HG02642 (cell line): ENCODE measurements at regions not wholly inside any gene's neighbourhood (a gene's known extent, or its start where the extent isn't known, plus 50 kb on each side); places are given as distances from the start of the nearest gene placed in this dataset.

Experiments used
- ATAC-seq: cut with Tn5 transposase; IDR thresholded peaks from one replicate; pipeline ENCODE4 v1.9.1; 2021; ENCODE audit warnings: mild to moderate bottlenecking; ENCODE audit not compliant: unreplicated experiment, poor library complexity

DNA sequence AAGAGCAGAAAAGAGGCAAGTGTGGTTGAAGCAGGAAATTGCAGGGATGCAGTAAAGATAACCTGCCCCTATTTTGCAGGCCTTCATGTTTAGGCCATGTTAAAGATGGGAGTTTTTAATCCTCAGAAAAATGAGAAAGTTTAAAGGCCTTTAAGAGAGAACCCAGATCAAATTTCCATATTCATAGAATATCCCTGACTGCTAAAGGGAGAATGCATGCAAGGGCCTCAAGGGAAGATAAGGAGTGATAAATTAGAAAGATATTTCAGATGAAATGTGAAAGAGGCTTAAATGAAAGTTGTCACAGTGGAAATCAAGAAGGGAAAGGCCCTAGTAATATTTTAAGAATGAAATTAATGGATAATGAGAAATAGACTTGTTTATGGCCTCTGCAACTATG, 292.1 kb downstream of the SATB1 start:
- ATAC-seq = no peak

DNA sequence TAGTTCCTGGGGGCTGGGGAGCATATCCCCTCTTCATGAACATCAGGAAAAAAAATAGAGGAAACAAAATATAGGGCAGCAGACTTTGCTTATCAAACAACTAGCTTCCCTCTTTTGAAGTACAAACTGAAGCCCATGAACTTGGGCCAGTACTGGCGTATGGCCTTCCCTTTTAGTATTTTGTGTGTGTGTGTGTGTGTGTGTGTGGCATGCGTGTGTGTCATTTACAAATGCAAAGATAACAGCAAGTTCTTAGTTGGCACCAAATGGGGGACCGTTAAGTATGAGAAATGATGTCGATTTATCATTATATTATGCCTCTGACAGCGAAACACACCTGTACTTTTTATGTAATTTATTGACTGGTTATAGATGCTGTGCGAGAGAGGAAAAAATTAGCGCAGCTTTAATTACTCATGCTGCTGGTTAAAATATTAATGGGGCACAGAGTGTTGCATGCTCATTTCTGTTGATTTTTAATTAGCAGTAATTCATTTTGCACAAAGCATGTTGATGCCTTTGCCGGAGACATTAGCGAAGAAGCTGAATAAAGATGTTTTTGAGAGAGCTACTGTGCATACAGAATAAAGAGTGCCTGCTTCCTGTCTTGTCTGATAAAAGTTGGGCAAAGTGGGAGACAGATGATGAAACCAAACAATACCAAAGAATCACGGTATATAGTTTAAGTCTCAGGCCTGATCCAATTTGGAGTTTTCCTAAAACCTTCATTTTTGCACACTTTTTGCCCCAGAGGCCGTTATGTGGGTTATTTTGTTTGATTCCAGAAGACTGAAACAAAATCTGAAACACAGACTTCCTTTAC, 297.1 kb downstream of the SATB1 start:
- ATAC-seq = peak; percentile 8

DNA sequence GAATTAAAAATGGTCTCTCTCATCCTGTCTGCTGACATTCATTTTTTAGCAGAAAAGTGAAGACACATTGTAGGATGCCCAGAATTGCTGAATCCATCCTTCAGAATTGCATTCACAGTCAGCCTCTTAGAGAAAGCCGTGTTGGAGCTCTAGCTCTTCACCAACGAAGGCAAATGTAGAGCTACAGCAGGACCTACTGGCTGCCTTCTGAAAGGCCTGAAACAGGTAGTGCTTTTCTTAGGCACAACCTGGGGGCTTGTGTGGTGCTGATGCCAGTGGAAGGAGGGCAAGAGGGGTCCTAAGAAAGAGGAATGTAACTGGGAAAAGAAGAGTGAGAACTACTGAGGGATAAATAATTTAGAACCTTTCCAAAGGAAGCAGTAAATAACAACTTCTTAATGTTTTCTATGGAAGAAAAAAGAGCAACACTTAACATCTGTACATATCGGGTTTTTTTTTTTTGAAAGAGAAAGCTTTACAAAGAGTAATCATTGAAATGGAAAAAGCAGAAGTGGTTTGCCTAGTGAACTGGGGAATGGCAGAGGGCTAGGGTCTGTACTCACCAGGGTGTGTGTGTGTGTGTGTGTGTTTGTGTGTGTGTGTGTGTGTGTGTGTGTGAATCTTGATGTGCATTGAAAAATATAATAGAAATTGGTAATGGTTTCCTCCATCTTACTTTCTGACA, 297.8 kb downstream of the SATB1 start:
- peak; percentile 94 for ATAC-seq

DNA sequence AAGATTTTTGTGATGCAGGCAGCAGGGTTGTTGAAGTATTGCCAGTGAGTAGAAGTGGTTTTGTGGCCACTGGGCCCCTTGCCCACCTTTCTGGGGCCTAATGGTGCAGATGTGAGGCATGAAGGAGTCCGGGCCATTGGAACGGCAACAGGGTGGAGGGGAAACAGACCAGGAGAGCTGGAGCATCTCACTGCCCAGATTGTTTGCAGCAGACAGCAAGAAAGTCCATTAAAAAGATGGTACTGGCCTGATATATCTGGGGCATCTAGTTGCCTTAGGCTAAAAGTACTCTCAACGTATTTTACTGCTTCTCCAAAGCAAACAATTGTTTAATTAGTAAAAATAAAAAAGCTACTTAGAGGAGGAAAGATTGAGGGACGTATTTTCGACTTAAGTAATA, 298.4 kb downstream of the SATB1 start:
- ATAC-seq = no peak

GRCh38 chr3:18124501-18124900, 300.6 kb downstream of the SATB1 start:
- ATAC-seq = no peak

- no peak for ATAC-seq
Measured at GRCh38 chr3:18122264-18122663, 302.9 kb downstream of the SATB1 start.

DNA sequence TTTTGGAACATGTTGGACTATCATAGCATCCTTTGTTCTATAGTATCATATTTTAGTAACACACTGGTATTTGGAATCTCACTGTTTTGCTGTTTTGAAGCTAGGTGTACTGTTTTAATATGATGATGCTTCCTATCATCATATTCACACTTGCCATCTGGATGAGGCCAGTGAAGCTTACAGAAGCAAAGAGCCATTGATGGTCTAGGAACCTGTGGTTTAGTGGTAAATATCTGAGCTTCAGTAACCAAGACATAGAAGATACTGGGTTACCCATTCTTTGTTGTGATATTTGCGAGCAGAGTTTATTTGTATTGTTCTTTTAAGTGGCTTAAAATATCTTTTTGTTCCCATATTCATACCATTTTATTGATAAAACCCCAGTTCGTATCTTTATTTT, 304.1 kb downstream of the SATB1 start:
- ATAC-seq = no peak

DNA sequence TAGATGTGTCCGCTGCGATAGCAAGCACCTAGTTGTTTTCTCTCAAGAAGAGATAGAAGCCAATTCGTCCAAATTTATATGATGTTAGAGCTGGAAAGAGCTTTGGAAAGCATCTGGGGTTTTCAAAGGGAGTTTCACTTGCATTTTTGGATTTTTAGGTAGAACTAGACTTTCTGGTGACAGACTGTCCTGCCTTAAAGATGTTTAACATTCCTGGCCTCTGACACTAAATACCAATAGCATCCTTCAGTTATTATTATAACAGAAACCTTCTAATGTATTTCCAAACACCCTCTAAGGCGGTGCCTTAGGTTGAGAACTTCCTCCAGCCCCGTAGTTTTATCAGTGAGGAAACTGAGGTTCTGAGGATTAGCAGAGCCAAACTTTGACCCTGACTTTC, 305.3 kb downstream of the SATB1 start:
- no peak for ATAC-seq

GRCh38 chr3:18114894-18115293, 310.2 kb downstream of the SATB1 start:
- no peak for ATAC-seq

GRCh38 chr3:18113417-18113816, 311.7 kb downstream of the SATB1 start:
- no peak for ATAC-seq

DNA sequence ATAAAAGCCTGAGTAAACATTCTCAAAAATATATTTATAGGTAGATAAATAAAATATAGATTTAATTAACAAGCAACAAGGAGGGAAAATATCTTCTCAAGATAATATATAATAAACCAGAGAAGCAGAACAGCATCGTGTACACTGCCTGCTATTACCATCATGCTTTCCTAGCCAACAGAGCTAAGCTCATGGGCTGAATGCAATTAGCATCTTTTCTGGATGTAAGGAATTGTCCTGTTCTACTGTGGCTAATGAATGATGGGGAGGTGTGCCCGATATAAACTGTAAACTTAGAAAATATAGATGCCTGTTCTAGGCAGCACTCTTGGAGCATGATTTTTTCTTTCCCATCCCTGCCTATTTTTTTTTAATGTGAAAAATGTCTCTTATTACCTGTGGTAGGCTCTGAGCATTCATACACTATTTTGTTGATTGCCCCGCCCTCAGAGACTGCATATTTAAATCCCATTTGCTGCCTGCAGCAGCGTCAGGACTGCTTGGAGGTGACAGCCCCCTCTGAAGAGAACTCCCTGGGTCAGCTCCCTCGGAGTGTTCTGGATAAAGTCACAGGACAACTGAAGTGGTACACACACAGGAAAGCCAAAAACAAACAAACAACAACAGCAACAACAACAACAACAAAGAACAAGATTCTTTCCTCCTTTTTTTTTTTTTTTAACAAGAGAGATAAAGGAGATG, 312.3 kb downstream of the SATB1 start:
- no peak for ATAC-seq

GRCh38 chr3:18111796-18112232, 313.3 kb downstream of the SATB1 start:
- peak; percentile 89 for ATAC-seq

DNA sequence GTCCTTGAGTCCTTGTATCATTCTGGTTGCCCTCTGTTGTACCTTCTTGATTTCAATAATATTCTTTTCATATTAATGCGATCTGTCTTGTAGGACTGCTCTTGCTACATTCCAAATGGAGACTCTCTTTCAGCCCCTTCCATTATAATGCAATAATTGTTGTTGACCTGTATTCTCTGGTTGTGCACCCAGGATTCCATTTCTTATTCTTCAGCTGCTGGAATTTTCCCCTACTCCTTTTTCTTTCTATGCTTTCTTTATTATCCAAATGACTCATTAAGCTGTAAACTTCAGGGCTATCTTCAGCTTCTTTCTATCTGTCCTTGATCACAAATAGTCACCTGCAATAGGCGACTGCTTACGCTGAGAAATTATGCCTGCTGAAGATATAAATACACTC, 321.5 kb downstream of the SATB1 start:
- ATAC-seq = no peak

DNA sequence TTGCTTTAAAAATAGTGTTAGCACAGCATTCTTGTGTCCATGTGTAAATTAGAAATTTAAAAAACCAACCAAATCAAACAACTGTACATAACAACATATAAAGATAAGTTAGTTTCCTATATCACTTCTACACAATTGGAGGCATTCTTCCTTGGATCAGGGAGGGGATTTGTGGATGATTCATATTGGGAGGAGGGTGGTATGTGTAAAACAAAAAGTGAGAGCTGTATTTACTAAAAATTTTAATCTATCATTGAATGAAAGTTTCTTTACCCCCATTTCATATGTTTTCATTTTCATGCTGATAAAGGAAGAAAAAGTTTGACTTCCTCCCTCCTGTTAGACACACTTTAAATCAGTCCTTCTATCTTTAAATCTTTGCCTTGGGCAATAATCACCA, 325.0 kb downstream of the SATB1 start:
- no peak for ATAC-seq

- no peak for ATAC-seq
Measured at GRCh38 chr3:18099611-18100010, 325.5 kb downstream of the SATB1 start.

GRCh38 chr3:18098960-18099587, 326.1 kb downstream of the SATB1 start:
- no peak for ATAC-seq

DNA sequence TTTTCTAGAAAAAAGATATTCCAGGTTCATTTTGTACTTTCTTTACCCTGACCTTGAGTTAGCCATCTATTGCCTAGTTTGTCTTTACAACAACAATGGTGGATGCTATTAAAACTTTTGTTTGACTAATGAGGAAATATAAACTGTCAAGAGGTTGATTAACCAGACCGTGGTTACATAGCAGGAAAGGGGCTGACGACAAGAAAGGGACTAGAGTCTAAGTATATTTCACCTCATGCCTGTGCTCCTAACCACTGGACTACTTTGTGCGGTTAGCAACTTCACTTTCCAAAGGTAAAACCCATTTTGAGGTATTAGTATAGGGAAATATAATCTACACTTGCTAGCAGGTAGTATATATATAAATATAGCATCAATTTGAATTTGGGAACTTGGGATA, 327.1 kb downstream of the SATB1 start:
- no peak for ATAC-seq

DNA sequence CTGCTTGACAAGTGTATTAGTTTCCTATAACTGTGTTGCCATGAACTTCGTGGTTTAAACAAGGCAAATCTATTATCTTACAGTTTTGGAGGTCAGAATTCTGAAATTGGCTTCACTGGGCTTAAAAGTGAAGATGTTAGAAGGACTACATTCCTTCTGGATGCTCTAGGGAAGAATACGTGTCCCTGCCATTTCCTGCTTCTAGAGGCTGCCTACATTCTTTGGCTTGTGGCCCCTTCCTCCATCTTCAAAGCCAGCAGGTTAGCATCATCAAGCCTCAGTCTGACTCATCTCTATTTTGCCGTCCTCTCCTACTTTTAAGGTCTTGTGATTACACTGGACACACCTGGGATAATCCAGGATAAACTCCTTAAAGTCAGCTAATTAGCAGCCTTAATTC, 327.7 kb downstream of the SATB1 start:
- no peak for ATAC-seq

- no peak for ATAC-seq
Measured at GRCh38 chr3:18092726-18093125, 332.4 kb downstream of the SATB1 start.

- ATAC-seq = no peak
Measured at GRCh38 chr3:18090377-18090776, 334.8 kb downstream of the SATB1 start.

DNA sequence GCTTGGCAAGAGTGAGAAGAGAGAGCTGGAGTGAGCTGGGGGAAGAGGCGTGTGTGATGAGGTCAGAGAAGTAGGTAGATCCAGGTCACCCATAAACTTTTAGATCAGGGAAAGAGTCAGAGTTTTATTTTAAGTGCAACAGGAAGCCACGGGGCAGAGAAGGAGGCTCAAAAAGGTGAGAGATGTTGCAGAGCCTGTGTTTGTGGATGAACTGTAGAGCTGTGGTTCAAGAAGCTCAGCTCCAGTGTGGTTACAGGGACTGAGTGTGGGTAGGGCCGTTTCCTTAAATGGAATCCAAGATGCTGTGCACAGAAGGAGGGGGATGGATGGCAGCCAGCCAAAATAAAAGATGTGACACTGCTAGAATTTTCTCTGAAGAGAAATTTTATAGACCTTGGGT, 337.2 kb downstream of the SATB1 start:
- no peak for ATAC-seq
